Caco-2 (cell line): ENCODE measurements at regions not wholly inside any gene's neighbourhood (a gene's known extent, or its start where the extent isn't known, plus 50 kb on each side); places are given as distances from the start of the nearest gene placed in this dataset.

Source experiments
- BruUV-seq: library from RNA; stranded (reverse); fragments of 400-500 nt; replicated peaks from 2 replicates; lab custom pipeline; 2021; lab: Mats Ljungman, UMichigan
- CTCF ChIA-PET: fragments of 300-600 bp; sonication (Branson Sonifier 250); formaldehyde crosslinking; loops from one replicate; lab custom pipeline; 2022; ENCODE audit warnings: antibody characterized with exemption; lab: Charles Lee
- POLR2A ChIA-PET: fragments of 300-600 bp; sonication (Branson Sonifier 250); formaldehyde crosslinking; loops from one replicate; lab custom pipeline; 2022; ENCODE audit warnings: antibody characterized with exemption; lab: Charles Lee
- DNase-seq, 2 experiments: peaks; one replicate each; pipeline versions ENCODE4 v3.0.0 to v3.0.0-alpha.2; 2020 to 2022
- H3K27me3 ChIP-seq: replicated peaks from 2 replicates; pipeline ENCODE4 v1.6.0; 2011; ENCODE audit warnings: low read length; ENCODE audit not compliant: control insufficient read depth, insufficient read depth
- H3K36me3 ChIP-seq: 2 replicates; pipeline ENCODE4 v1.5.1; 2011; ENCODE audit warnings: low read length; ENCODE audit not compliant: control insufficient read depth, insufficient read depth
- H3K4me1 ChIP-seq: fragments of 250-450 bp; sonication (Bioruptor Pico); 2 replicates; pipeline ENCODE4 v1.5.1; 2020; ENCODE audit warnings: mild to moderate bottlenecking
- H3K4me3 ChIP-seq: 2 replicates; pipeline ENCODE4 v1.5.1; 2011; ENCODE audit warnings: low read depth, mild to moderate bottlenecking, control low read depth, low read length
- H3K9me3 ChIP-seq: fragments of 250-450 bp; sonication (Bioruptor Pico); 2 replicates; pipeline ENCODE4 v1.5.1; 2020; ENCODE audit warnings: mild to moderate bottlenecking, moderate library complexity
- H3K27ac Mint-ChIP-seq: one replicate; pipeline ENCODE4 v1.8.0; 2022; ENCODE audit warnings: mixed read lengths; ENCODE audit not compliant: unreplicated experiment
- H3K27me3 Mint-ChIP-seq: one replicate; pipeline ENCODE4 v1.8.0; 2022; ENCODE audit warnings: mixed read lengths; ENCODE audit not compliant: insufficient read depth, unreplicated experiment
- H3K36me3 Mint-ChIP-seq: one replicate; pipeline ENCODE4 v1.8.0; 2022; ENCODE audit warnings: mild to moderate bottlenecking, mixed read lengths; ENCODE audit not compliant: insufficient read depth, unreplicated experiment
- H3K4me1 Mint-ChIP-seq: one replicate; pipeline ENCODE4 v1.8.0; 2022; ENCODE audit warnings: low read depth, mixed read lengths; ENCODE audit not compliant: unreplicated experiment
- H3K4me3 Mint-ChIP-seq: one replicate; pipeline ENCODE4 v1.8.0; 2022; ENCODE audit warnings: mild to moderate bottlenecking, moderate library complexity, mixed read lengths; ENCODE audit not compliant: unreplicated experiment
- H3K9me3 Mint-ChIP-seq: one replicate; pipeline ENCODE4 v1.8.0; 2022; ENCODE audit warnings: mixed read lengths; ENCODE audit not compliant: unreplicated experiment
- CTCF ChIP-seq, 2 experiments: fragments of 200-600 bp in 1 of 2; IDR thresholded peaks; 1 replicate in 1 of 2; 2 replicates in 1 of 2; pipeline versions ENCODE4 v1.5.1 to v1.8.0; 2011 to 2022; ENCODE audit warnings: antibody characterized with exemption in 1 of 2, control low read depth in 1 of 2, inconsistent platforms in 1 of 2, low read depth in 1 of 2, low read length in 1 of 2, mild to moderate bottlenecking in 1 of 2, moderate library complexity in 1 of 2; ENCODE audit not compliant: insufficient read depth in 1 of 2, severe bottlenecking in 1 of 2, unreplicated experiment in 1 of 2
- intact Hi-C: fragments of 100-400 bp; cut with micrococcal nuclease; formaldehyde crosslinking; loops from one replicate; pipeline ENCODE4 v1.10.0; 2022; ENCODE audit not compliant: unreplicated experiment

GRCh38 chr7:25424855-25425254, 196.6 kb upstream of the NPVF start:
- no TSS peak for BruUV-seq
- Mint-ChIP-seq H3K27ac (no peak overlapping the region), H3K27me3 (peaks cover 18% of the 10 kb centered on the region), H3K4me3 (no peak overlapping the region), H3K9me3 (no peaks in the 10 kb centered on the region), H3K36me3 (no peaks in the 10 kb centered on the region), H3K4me1 (no peaks in the 10 kb centered on the region)
- no peaks in the 10 kb centered on the region for H3K36me3 ChIP-seq
- intact Hi-C loops, result no loop called here
- H3K4me1 ChIP-seq, result no peaks in the 10 kb centered on the region
- CTCF ChIA-PET, result no interaction called here
- TF ChIP-seq CTCF (IDR thresholded peaks at IDR 0.05; ENCODE audit: insufficient read depth in 1 of 2, low read depth in 1 of 2, low read length in 1 of 2, severe bottlenecking in 1 of 2, unreplicated experiment in 1 of 2), result no peak
- no peaks in the 10 kb centered on the region for H3K9me3 ChIP-seq
- DNase-seq, result no peak
- H3K27me3 ChIP-seq, result peaks cover 1% of the 10 kb centered on the region
- POLR2A ChIA-PET, result no interaction called here
- H3K4me3 ChIP-seq, result no peak overlapping the region

GRCh38 chr7:25427721-25428120, 199.4 kb upstream of the NPVF start:
- BruUV-seq, result no TSS peak
- ChIA-PET CTCF (no interaction called here), POLR2A (interaction anchor here (0.6 kb wide), 1 partner anchor 33 kb away, joined by 3 read pairs; no protein-coding TSS in a partner anchor)
- Histone ChIP-seq H3K4me1 (no peaks in the 10 kb centered on the region), H3K36me3 (no peaks in the 10 kb centered on the region), H3K4me3 (no peak overlapping the region), H3K9me3 (no peaks in the 10 kb centered on the region), H3K27me3 (no peaks in the 10 kb centered on the region; the same call in 1 of the 2 replicates)
- Mint-ChIP-seq H3K27ac (no peak overlapping the region), H3K9me3 (no peaks in the 10 kb centered on the region), H3K27me3 (peaks cover 19% of the 10 kb centered on the region), H3K36me3 (no peaks in the 10 kb centered on the region), H3K4me1 (no peaks in the 10 kb centered on the region), H3K4me3 (no peak overlapping the region)
- TF ChIP-seq CTCF (IDR thresholded peaks at IDR 0.05; ENCODE audit: insufficient read depth in 1 of 2, low read depth in 1 of 2, low read length in 1 of 2, severe bottlenecking in 1 of 2, unreplicated experiment in 1 of 2), result no peak
- no peak for DNase-seq
- intact Hi-C loops, result no loop called here

GRCh38 chr7:25429731-25430130, 201.4 kb upstream of the NPVF start:
- POLR2A ChIA-PET, result no interaction called here
- Mint-ChIP-seq H3K9me3 (no peaks in the 10 kb centered on the region), H3K4me1 (no peaks in the 10 kb centered on the region), H3K27ac (no peak overlapping the region), H3K4me3 (no peak overlapping the region), H3K36me3 (no peaks in the 10 kb centered on the region), H3K27me3 (peaks cover 21% of the 10 kb centered on the region)
- CTCF ChIA-PET, result no interaction called here
- intact Hi-C loops, result no loop called here
- H3K36me3 ChIP-seq, result no peaks in the 10 kb centered on the region
- no peak for TF ChIP-seq CTCF (IDR thresholded peaks at IDR 0.05; ENCODE audit: insufficient read depth in 1 of 2, low read depth in 1 of 2, low read length in 1 of 2, severe bottlenecking in 1 of 2, unreplicated experiment in 1 of 2)
- BruUV-seq, result no TSS peak
- H3K27me3 ChIP-seq, result no peaks in the 10 kb centered on the region; the same call in 1 of the 2 replicates
- DNase-seq, result no peak
- H3K9me3 ChIP-seq, result no peaks in the 10 kb centered on the region
- H3K4me1 ChIP-seq, result no peaks in the 10 kb centered on the region
- H3K4me3 ChIP-seq, result no peak overlapping the region
